HG03558 (cell line): ENCODE measurements at regions not wholly inside any gene's neighbourhood (a gene's known extent, or its start where the extent isn't known, plus 50 kb on each side); places are given as distances from the start of the nearest gene placed in this dataset.

Experiments
- ATAC-seq: cut with Tn5 transposase; IDR thresholded peaks from one replicate; pipeline ENCODE4 v1.9.1; 2021; ENCODE audit warnings: moderate number of reproducible peaks; ENCODE audit not compliant: unreplicated experiment; ENCODE audit errors: extremely low read depth

DNA sequence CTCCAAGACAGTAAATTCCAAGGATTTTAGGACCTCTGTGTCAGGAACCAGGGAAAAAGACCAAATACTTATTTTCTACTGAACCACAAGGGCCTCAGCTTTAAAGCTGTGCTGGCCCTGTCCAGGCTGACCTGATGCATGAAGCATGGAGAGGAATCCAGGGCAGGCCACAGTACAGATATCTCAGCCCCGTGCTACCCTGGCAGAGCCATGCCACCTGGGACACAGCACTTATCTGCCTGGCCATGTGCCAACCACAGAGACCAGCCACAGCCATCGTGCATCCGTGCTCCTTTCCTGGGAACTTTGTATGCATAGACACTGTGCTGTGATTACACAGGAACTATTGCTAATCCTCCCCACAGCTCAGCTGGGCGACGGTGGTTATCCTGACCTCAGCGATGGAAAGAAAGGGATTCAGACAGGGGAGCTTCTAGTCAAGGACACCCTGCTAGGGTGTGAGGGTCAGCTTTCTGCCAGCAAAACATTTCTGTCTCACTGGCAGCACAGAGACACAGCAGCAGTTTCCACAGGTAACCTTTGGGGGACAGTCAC lies 687.4 kb upstream of the ID2 start:
- ATAC-seq: no peak

GRCh38 chr2:7997279-7997678 lies 684.6 kb upstream of the ID2 start:
- ATAC-seq: no peak

- no peak for ATAC-seq
Observed at GRCh38 chr2:7999683-8000476, 682.0 kb upstream of the ID2 start.

DNA sequence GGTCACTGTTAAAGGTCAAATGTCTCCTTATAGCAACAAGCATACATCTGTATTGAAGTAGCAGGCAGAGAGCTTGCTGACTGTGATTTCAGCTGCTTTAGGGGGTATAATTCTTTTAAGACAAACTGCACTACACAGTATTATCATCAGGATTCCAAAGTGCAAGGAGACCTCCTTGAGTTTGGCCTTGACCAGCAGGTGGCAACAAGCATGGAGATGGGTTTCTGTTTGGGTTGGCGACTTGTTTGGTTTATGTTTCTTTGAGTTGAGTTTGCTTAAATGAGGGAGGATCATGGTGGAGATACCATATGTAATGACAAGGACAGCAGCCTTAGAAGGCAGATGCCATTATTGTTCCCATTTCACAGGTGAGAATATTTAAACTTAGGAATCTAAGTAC lies 681.0 kb upstream of the ID2 start:
- no peak for ATAC-seq

DNA sequence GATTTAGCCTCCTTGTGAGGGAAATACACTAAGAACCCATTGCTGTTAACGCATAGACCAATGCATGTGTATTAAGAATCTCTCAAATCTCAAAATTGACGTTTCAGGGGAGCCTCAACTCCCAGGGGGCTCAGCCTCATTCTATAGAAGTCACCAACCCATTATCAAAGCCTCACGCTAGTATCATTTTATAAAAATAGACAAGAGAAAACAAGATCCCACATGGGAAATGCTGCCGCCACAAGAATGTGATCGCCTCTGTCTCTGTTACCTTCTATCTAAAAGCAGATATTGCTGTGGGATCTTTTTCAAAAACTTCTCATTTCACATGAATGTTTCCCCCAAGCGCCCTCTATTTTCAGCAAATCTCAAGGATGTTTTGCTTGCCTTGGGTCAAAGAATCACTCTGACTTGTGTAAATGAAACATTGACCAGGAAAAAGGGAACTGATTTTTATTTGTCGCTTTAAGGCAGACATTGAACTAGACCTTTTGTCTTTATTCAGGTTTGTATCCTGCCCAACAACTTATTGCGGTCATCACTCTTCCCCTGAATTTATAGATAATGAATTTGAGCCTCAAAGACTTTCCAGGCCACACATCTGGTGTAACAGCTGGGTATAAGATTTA lies 679.0 kb upstream of the ID2 start:
- ATAC-seq: no peak

DNA sequence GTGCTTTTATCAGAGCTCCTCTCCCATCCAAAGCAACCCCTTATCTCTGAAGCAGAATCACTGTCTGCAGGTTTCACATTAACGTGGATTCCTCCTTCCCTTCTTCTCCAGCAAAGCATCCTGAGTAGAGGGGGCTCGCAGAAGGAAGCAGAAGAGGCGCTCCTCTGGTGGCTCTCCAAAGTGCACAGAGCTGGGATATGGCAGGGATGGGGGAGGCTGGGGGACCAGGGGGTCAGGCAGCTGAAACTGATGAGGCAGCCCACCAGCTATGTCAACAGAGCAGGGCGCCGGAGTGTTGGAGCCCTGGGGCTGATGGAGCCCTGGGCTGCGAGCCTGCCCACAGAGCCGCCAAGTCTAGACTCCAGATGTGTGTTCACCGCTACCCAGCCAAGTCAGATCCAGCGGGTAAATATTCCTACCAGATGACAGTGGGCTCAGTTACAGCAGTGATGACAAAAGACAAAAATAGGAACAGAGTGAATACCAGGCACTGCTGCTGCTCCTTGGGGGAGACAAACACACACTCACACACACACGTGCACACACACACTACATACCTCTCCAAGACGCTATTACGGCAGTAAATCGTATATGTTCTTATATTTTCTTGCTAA lies 678.3 kb upstream of the ID2 start:
- no peak for ATAC-seq

GRCh38 chr2:8004250-8004681 lies 677.6 kb upstream of the ID2 start:
- no peak for ATAC-seq

- ATAC-seq: no peak
Observed at GRCh38 chr2:8006181-8006580, 675.7 kb upstream of the ID2 start.

GRCh38 chr2:8006626-8007025 lies 675.2 kb upstream of the ID2 start:
- no peak for ATAC-seq

- ATAC-seq: no peak
Observed at GRCh38 chr2:8009010-8009597, 672.8 kb upstream of the ID2 start.

DNA sequence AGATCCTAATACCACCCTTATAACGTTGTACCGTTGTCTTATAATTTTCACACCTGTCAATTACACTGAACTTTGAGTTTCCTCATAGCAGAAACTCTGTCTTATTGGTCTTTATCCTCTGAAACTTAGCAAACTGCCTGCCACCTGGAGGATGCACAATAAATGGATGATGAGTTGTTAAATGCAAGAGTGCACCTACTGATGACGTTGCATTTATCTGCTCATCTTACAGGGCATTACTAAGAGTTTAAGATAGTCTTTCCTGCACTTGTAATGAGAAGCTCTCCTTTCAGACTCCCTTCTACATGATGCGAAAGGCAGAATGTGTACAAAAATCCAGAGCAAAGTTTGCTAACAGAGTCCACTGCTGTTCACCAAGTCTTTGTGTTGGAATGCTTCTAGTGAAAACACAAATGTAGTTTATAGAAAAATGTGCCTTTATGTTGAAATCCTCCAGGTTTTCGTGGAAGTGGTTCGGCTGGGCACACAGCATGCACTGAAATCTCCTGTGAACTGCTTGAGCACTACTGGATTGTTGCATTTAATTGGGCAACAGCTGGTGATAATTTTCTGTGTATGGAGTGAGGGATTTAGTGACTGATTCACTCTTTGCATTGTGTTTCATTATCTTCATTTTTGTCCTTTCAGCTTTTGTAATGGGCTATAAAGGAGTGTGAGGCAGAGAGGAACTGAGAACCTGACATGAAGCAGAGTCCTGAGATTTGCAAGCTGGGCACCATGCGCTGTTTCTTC lies 665.8 kb upstream of the ID2 start:
- ATAC-seq: no peak

DNA sequence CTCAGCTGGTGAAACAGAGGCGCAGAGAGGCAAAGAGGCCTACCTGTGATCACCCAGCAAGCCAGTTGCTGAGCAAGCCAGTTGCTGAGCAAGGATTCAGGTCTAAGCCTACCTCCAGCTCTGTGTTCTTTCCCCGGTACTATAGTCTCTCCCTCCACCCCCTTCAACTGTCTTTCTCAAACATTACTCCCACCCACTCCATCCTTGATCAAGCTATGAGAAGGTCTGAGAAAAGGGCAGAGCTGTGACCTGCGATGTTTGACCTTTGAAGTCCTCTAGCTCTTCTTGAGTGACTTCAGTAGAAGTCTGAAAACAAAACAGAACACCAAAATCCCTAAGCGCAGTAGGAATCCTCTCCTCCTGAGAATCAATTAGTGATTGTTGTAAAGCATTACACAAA lies 665.2 kb upstream of the ID2 start:
- ATAC-seq: no peak

DNA sequence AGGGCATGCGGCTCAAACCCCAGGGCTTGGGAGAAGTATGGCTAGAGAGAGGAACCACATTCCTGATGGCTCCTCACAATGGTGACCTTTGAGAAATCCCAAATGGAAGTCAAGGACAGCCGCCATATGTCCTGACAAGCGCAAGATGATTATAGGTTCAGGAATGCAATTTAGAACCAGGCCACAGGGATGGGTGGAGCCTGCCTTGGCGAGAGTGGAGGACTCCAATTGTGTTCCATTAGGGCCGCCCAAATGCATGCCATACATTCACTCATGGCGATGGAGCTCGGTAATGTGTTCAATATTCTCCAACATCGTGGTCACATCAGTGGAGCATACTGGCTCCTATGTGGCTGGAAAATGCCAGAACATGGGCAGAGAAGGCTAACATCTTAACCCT lies 662.9 kb upstream of the ID2 start:
- ATAC-seq: no peak

- no peak for ATAC-seq
Observed at GRCh38 chr2:8019934-8020333, 661.9 kb upstream of the ID2 start.

DNA sequence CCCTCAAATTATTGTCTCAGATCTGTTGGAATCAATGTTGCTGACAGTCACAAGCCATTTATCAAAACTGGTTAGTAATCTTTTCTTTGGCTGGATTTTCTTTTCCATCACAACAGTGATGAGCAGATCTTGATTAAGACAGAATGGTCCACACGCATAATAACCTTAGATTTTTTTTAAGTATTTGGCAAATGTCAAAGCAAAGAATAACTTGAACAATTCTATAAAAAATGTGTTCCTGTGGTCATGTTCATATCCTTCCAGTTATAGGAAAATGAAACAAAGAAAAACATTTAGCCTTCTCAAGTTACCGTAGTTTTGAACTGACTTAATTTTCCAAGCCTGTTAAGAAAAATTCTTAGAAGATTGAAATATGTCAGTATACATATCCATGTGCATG lies 659.9 kb upstream of the ID2 start:
- ATAC-seq: no peak

- ATAC-seq: no peak
Observed at GRCh38 chr2:8022908-8023640, 658.8 kb upstream of the ID2 start.

GRCh38 chr2:8024506-8024905 lies 657.4 kb upstream of the ID2 start:
- no peak for ATAC-seq

GRCh38 chr2:8026381-8026780 lies 655.5 kb upstream of the ID2 start:
- no peak for ATAC-seq

DNA sequence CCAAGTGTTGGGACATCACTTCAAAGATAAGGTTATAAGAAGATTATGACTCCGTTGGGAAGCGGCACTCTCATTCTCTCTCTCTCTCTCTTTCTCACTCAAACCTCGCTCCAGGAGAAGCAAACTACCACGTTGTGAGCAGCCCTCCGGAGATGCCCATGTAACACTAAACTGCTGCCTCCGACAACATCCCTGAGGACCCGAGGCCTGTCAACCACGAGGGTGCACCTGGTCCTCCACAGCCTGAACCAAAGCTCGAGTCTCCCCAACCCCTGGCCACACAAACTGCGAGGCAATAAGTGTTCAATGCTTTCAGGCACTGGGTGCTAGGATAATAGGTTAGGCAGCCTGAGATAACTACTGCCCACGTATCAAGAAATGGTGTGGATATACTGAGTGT lies 654.5 kb upstream of the ID2 start:
- no peak for ATAC-seq

DNA sequence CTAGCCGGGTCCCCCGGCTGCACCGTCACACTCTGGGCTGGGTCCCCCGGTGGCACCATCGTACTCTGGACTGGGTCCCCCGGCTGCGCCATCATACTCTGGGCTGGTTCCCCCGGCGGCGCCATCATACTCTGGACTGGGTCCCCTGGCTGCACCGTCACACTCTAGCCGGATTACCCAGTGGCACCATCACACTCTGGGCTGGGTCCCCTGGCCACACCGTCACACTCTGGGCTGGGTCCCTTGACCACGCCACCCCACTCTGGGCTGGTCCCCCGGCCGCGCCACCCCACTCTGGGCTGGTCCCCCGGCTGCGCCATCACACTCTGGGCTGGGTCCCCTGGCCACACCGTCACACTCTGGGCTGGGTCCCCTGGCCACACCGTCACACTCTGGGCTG lies 653.8 kb upstream of the ID2 start:
- no peak for ATAC-seq
